Panc1 (cell line): ENCODE measurements at regions not wholly inside any gene's neighbourhood (a gene's known extent, or its start where the extent isn't known, plus 50 kb on each side); places are given as distances from the start of the nearest gene placed in this dataset.

ENCODE experiments used
- POLR2AphosphoS5 ChIP-seq: IDR thresholded peaks from 2 replicates; pipeline ENCODE4 v1.6.1; 2012; ENCODE audit warnings: mild to moderate bottlenecking, low read depth, low read length, moderate library complexity
- SIN3A ChIP-seq: IDR thresholded peaks from 2 replicates; pipeline ENCODE4 v1.6.1; 2012; ENCODE audit warnings: low read depth, mild to moderate bottlenecking, low read length, moderate library complexity, borderline replicate concordance; ENCODE audit not compliant: insufficient read depth
- TCF7L2 ChIP-seq: IDR thresholded peaks from 2 replicates; pipeline ENCODE4 v1.6.1; 2011; ENCODE audit warnings: mild to moderate bottlenecking, low read depth, low read length, inconsistent platforms
- TF ChIP-seq, protein P1 (sequence below): fragments of 450-650 bp; IDR thresholded peaks from 2 replicates; pipeline ENCODE4 v1.5.1; 2017; ENCODE audit warnings: mild to moderate bottlenecking
- TF ChIP-seq, protein P2 (sequence below), 2 experiments: IDR thresholded peaks; 2 replicates each; pipeline ENCODE4 v1.6.1; 2011 to 2012; ENCODE audit warnings: low read depth in 2 of 2, control low read depth in 1 of 2, low read length in 1 of 2, mild to moderate bottlenecking in 1 of 2, moderate library complexity in 1 of 2; ENCODE audit not compliant: insufficient read depth in 1 of 2

DNA sequence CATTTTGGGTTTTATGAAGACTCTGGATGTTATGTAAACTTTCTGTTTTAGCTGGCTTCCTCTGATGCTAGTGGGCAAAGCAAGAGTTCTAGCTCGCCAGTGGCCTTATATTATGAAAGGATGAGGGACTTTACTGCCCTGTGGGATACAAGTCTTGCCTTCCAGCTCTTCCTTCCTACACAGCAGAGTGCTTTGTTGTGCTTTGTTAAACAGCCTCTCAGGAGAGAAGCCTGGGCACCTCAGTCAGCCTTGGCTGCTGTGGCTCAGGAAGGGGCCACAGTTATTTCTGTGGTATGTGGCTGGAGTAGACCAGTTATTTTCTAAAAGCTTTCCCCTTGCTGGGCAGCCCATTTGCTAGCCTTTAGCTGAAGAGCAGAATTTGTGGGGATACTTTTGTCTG lies 69.5 kb upstream of the SUCLG2 start:
- TF ChIP-seq POLR2AphosphoS5 (no peak), SIN3A (no peak), TCF7L2 (no peak)
- TF ChIP-seq, protein P1, sequence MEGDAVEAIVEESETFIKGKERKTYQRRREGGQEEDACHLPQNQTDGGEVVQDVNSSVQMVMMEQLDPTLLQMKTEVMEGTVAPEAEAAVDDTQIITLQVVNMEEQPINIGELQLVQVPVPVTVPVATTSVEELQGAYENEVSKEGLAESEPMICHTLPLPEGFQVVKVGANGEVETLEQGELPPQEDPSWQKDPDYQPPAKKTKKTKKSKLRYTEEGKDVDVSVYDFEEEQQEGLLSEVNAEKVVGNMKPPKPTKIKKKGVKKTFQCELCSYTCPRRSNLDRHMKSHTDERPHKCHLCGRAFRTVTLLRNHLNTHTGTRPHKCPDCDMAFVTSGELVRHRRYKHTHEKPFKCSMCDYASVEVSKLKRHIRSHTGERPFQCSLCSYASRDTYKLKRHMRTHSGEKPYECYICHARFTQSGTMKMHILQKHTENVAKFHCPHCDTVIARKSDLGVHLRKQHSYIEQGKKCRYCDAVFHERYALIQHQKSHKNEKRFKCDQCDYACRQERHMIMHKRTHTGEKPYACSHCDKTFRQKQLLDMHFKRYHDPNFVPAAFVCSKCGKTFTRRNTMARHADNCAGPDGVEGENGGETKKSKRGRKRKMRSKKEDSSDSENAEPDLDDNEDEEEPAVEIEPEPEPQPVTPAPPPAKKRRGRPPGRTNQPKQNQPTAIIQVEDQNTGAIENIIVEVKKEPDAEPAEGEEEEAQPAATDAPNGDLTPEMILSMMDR: no peak
- TF ChIP-seq, protein P2, sequence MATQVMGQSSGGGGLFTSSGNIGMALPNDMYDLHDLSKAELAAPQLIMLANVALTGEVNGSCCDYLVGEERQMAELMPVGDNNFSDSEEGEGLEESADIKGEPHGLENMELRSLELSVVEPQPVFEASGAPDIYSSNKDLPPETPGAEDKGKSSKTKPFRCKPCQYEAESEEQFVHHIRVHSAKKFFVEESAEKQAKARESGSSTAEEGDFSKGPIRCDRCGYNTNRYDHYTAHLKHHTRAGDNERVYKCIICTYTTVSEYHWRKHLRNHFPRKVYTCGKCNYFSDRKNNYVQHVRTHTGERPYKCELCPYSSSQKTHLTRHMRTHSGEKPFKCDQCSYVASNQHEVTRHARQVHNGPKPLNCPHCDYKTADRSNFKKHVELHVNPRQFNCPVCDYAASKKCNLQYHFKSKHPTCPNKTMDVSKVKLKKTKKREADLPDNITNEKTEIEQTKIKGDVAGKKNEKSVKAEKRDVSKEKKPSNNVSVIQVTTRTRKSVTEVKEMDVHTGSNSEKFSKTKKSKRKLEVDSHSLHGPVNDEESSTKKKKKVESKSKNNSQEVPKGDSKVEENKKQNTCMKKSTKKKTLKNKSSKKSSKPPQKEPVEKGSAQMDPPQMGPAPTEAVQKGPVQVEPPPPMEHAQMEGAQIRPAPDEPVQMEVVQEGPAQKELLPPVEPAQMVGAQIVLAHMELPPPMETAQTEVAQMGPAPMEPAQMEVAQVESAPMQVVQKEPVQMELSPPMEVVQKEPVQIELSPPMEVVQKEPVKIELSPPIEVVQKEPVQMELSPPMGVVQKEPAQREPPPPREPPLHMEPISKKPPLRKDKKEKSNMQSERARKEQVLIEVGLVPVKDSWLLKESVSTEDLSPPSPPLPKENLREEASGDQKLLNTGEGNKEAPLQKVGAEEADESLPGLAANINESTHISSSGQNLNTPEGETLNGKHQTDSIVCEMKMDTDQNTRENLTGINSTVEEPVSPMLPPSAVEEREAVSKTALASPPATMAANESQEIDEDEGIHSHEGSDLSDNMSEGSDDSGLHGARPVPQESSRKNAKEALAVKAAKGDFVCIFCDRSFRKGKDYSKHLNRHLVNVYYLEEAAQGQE (IDR thresholded peaks at IDR 0.05; ENCODE audit: insufficient read depth in 1 of 2, low read depth in 2 of 2, low read length in 1 of 2): no peak
